ENCODE measurements at regions not wholly inside any gene's neighbourhood (a gene's known extent, or its start where the extent isn't known, plus 50 kb on each side); places are given as distances from the start of the nearest gene placed in this dataset.

DNA sequence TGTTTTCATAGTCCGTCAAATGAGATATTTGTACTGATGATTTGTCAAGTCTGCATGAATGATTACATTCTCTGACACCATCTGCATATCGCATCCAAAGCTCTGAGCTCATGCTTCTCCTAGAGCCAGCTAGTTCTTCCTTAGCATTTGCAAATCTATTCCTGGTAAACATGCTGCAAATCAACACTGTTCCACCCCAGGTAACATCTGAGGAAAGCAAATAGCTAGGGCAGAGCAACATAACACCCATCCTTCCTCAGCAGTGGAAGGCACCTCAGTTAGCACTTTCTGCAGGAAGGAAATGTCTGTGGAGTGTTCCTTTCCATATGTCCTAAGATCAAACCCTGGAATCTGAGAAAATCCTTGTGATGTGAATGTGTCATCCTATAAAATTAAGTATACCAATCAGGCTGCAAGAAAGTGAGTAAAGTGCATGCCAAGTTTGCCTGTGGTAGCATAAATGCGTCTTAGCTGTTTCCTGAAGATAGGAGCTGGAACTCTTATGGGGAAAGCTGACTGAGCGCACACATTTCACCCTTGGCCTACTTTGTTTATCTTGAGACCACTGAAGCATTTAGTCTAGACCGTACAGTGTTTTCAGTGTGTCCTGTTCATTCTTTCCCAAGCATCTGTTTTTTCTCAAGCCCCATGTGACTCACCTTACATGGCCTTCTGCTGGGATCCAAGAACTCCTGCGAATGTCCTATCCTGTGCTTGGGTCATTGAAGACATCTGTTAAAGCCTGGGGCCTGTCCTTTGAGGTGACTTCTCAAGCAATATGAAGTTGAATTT, 50.9 kb upstream of the STARD4 start:
- TF ChIP-seq EZH2phosphoT487 (IDR thresholded peaks at IDR 0.05; ENCODE audit: low read depth), result no peak
- TF ChIP-seq, protein P1, sequence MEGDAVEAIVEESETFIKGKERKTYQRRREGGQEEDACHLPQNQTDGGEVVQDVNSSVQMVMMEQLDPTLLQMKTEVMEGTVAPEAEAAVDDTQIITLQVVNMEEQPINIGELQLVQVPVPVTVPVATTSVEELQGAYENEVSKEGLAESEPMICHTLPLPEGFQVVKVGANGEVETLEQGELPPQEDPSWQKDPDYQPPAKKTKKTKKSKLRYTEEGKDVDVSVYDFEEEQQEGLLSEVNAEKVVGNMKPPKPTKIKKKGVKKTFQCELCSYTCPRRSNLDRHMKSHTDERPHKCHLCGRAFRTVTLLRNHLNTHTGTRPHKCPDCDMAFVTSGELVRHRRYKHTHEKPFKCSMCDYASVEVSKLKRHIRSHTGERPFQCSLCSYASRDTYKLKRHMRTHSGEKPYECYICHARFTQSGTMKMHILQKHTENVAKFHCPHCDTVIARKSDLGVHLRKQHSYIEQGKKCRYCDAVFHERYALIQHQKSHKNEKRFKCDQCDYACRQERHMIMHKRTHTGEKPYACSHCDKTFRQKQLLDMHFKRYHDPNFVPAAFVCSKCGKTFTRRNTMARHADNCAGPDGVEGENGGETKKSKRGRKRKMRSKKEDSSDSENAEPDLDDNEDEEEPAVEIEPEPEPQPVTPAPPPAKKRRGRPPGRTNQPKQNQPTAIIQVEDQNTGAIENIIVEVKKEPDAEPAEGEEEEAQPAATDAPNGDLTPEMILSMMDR (IDR thresholded peaks at IDR 0.05; ENCODE audit: low read depth, low read length), result no peak
